H1 (cell line): ENCODE measurements at regions not wholly inside any gene's neighbourhood (a gene's known extent, or its start where the extent isn't known, plus 50 kb on each side); places are given as distances from the start of the nearest gene placed in this dataset.

Experiments
- CTCF ChIA-PET: fragments of 300-600 bp; sonication (Branson Sonifier 250); formaldehyde crosslinking; loops from one replicate; lab custom pipeline; 2021; ENCODE audit not compliant: partially characterized antibody; lab: Charles Lee
- POLR2A ChIA-PET: fragments of 300-600 bp; sonication (Branson Sonifier 250); formaldehyde crosslinking; loops from one replicate; lab custom pipeline; 2021; ENCODE audit warnings: inconsistent platforms; ENCODE audit not compliant: partially characterized antibody; lab: Charles Lee
- DNase-seq, 2 experiments: peaks; one replicate each; pipeline versions ENCODE4 v3.0.0 to v3.0.0-alpha.2; 2010 to 2022; ENCODE audit warnings: low spot score in 2 of 2, low read depth in 1 of 2, mixed read lengths in 1 of 2
- FAIRE-seq: peaks from 2 replicates; lab custom pipeline; 2011; peaks lifted over from hg19 to GRCh38; lab: Jason Lieb, UNC
- H2AFZ ChIP-seq: 2 replicates; pipeline ENCODE4 v1.8.1; 2012; ENCODE audit warnings: low read length, inconsistent platforms
- H2AK5ac ChIP-seq: 2 replicates; pipeline ENCODE4 v1.6.1; 2013; ENCODE audit warnings: low read depth, low read length
- H2BK120ac ChIP-seq: replicated peaks from 2 replicates; pipeline ENCODE3; 2013; ENCODE audit warnings: low read depth, low read length, inconsistent platforms
- H2BK12ac ChIP-seq: 2 replicates; pipeline ENCODE4 v1.6.1; 2013; ENCODE audit warnings: low read depth, low read length
- H2BK15ac ChIP-seq: 2 replicates; pipeline ENCODE4 v1.6.1; 2013; ENCODE audit warnings: low read length
- H2BK20ac ChIP-seq: 2 replicates; pipeline ENCODE4 v1.6.1; 2013; ENCODE audit warnings: low read length
- H2BK5ac ChIP-seq: 2 replicates; pipeline ENCODE4 v1.6.1; 2013; ENCODE audit warnings: low read depth, low read length
- H3K14ac ChIP-seq: 2 replicates; pipeline ENCODE4 v1.6.1; 2013; ENCODE audit warnings: inconsistent platforms; ENCODE audit not compliant: insufficient read length
- H3K18ac ChIP-seq: 2 replicates; pipeline ENCODE4 v1.6.1; 2013; ENCODE audit warnings: low read length; ENCODE audit errors: extremely low read depth
- H3K23ac ChIP-seq: 2 replicates; pipeline ENCODE4 v1.6.1; 2013; ENCODE audit warnings: inconsistent platforms; ENCODE audit not compliant: insufficient read length
- H3K23me2 ChIP-seq: 2 replicates; pipeline ENCODE4 v1.6.1; 2013; ENCODE audit warnings: low read depth, low read length
- H3K27ac ChIP-seq: 2 replicates; pipeline ENCODE4 v1.6.1; 2011; ENCODE audit warnings: low read depth, low read length, inconsistent platforms
- H3K27me3 ChIP-seq, 4 experiments: replicated peaks in 1 of 4; 1 replicate in 1 of 4; 2 replicates in 3 of 4; pipeline versions ENCODE4 v1.6.1 to v1.8.1; 2011 to 2013; ENCODE audit warnings: low read length in 3 of 4, mild to moderate bottlenecking in 3 of 4, inconsistent platforms in 2 of 4, mixed read lengths in 2 of 4, moderate library complexity in 1 of 4; ENCODE audit not compliant: control insufficient read depth in 3 of 4, insufficient read depth in 3 of 4; ENCODE audit errors: extremely low read depth in 1 of 4
- H3K36me3 ChIP-seq, 4 experiments: 2 replicates each; pipeline versions ENCODE4 v1.6.1 to v1.8.1; 2011 to 2013; ENCODE audit warnings: mild to moderate bottlenecking in 4 of 4, low read length in 3 of 4, moderate library complexity in 2 of 4, control low read depth in 1 of 4, inconsistent platforms in 1 of 4; ENCODE audit not compliant: insufficient read depth in 4 of 4, control insufficient read depth in 2 of 4
- H3K4ac ChIP-seq: replicated peaks from 2 replicates; pipeline ENCODE3; 2013; ENCODE audit warnings: low read length, low read depth, mixed read lengths, inconsistent platforms; ENCODE audit not compliant: insufficient read length
- H3K4me1 ChIP-seq, 4 experiments: replicated peaks in 1 of 4; 1 replicate in 1 of 4; 2 replicates in 3 of 4; pipeline versions ENCODE4 v1.6.1 to v1.8.1; 2011 to 2013; ENCODE audit warnings: low read length in 3 of 4, inconsistent platforms in 2 of 4, mixed read lengths in 1 of 4; ENCODE audit not compliant: insufficient read depth in 4 of 4, control insufficient read depth in 3 of 4
- H3K4me2 ChIP-seq, 2 experiments: 2 replicates each; pipeline versions ENCODE4 v1.6.1 to v1.8.1; 2011 to 2013; ENCODE audit warnings: low read depth in 2 of 2, low read length in 2 of 2, control low read depth in 1 of 2, inconsistent platforms in 1 of 2, mild to moderate bottlenecking in 1 of 2; ENCODE audit not compliant: insufficient read depth in 1 of 2
- H3K4me3 ChIP-seq, 4 experiments: fragments of 200-600, 300-600 bp in 1 of 4; sonication (generic), shearing (Covaris generic), sonication (Bioruptor Twin) in 1 of 4; 2 replicates each; pipeline versions ENCODE4 v1.5.1 to v1.8.1; 2011 to 2016; ENCODE audit warnings: low read length in 4 of 4, low read depth in 3 of 4, control low read depth in 2 of 4, inconsistent platforms in 2 of 4, mild to moderate bottlenecking in 2 of 4, mixed read lengths in 1 of 4, moderate library complexity in 1 of 4; ENCODE audit not compliant: insufficient read depth in 2 of 4; ENCODE audit errors: extremely low read depth in 1 of 4
- H3K56ac ChIP-seq: replicated peaks from 2 replicates; pipeline ENCODE3; 2013; ENCODE audit warnings: low read depth, mild to moderate bottlenecking, mixed read lengths, low read length, inconsistent platforms; ENCODE audit not compliant: insufficient read length
- H3K79me1 ChIP-seq: 2 replicates; pipeline ENCODE4 v1.6.1; 2013; ENCODE audit warnings: low read depth, low read length, control low read depth
- H3K79me2 ChIP-seq, 2 experiments: 2 replicates each; pipeline versions ENCODE4 v1.6.1 to v1.8.1; 2012 to 2013; ENCODE audit warnings: low read length in 2 of 2, mild to moderate bottlenecking in 2 of 2, inconsistent platforms in 1 of 2; ENCODE audit not compliant: insufficient read depth in 2 of 2, control insufficient read depth in 1 of 2
- H3K9ac ChIP-seq, 4 experiments: replicated peaks in 1 of 4; 1 replicate in 1 of 4; 2 replicates in 3 of 4; pipeline versions ENCODE4 v1.6.1 to v1.8.1; 2011 to 2013; ENCODE audit warnings: low read depth in 3 of 4, low read length in 3 of 4, control low read depth in 2 of 4, mild to moderate bottlenecking in 2 of 4, moderate library complexity in 2 of 4, inconsistent platforms in 1 of 4; ENCODE audit errors: extremely low read depth in 1 of 4
- H3K9me3 ChIP-seq, 2 experiments: 2 replicates each; pipeline versions ENCODE4 v1.6.1 to v1.8.1; 2012 to 2013; ENCODE audit warnings: mild to moderate bottlenecking in 2 of 2, moderate library complexity in 2 of 2, control low read depth in 1 of 2, inconsistent platforms in 1 of 2, low read depth in 1 of 2, low read length in 1 of 2, mixed read lengths in 1 of 2; ENCODE audit not compliant: insufficient read depth in 2 of 2
- H4K20me1 ChIP-seq, 2 experiments: replicated peaks in 1 of 2; 2 replicates each; pipeline versions ENCODE3 to v1.8.1; 2011 to 2013; ENCODE audit warnings: inconsistent platforms in 2 of 2, low read length in 2 of 2, mild to moderate bottlenecking in 1 of 2; ENCODE audit not compliant: insufficient read depth in 2 of 2, control insufficient read depth in 1 of 2
- H4K5ac ChIP-seq: 2 replicates; pipeline ENCODE4 v1.6.1; 2013; ENCODE audit warnings: low read length, low read depth, mixed read lengths, inconsistent platforms; ENCODE audit not compliant: insufficient read length
- H4K8ac ChIP-seq: 2 replicates; pipeline ENCODE4 v1.8.0; 2013; ENCODE audit warnings: mild to moderate bottlenecking, moderate library complexity, low read length, inconsistent platforms; ENCODE audit not compliant: insufficient read depth; ENCODE audit errors: extremely low read depth
- H4K91ac ChIP-seq: replicated peaks from 2 replicates; pipeline ENCODE3; 2013; ENCODE audit warnings: low read length, mixed read lengths, inconsistent platforms; ENCODE audit not compliant: insufficient read length
- CEBPB ChIP-seq: IDR thresholded peaks from 2 replicates; pipeline ENCODE4 v1.6.1; 2012; ENCODE audit warnings: low read depth, low read length
- RAD21 ChIP-seq, 2 experiments: IDR thresholded peaks in 1 of 2; conservative IDR thresholded peaks in 1 of 2; 2 replicates each; pipeline ENCODE4 v1.6.1; 2011; ENCODE audit warnings: low read depth in 2 of 2, low read length in 2 of 2, improper control_type of control experiment in 1 of 2, inconsistent platforms in 1 of 2, mild to moderate bottlenecking in 1 of 2, moderate library complexity in 1 of 2
- RFX5 ChIP-seq: IDR thresholded peaks from 2 replicates; pipeline ENCODE4 v1.6.1; 2011; ENCODE audit warnings: low read depth, low read length, improper control_type of control experiment, borderline replicate concordance
- WGBS, 2 experiments: shearing (Covaris generic) in 1 of 2; methylation state at CpG; one replicate each; pipeline versions ENCODE4 v1.1.6 to v1.1.7; 2013 to 2015; ENCODE audit warnings: low lambda C conversion rate in 2 of 2, mixed read lengths in 2 of 2, inconsistent platforms in 1 of 2, low coverage in 1 of 2, missing lambda C conversion rate in 1 of 2; ENCODE audit not compliant: insufficient replicate concordance in 2 of 2, insufficient coverage in 1 of 2, insufficient read length in 1 of 2; ENCODE audit errors: extremely low coverage in 1 of 2, missing lambda C conversion rate in 1 of 2; 5-methylcytosine and 5-hydroxymethylcytosine counted together

- CTCF ChIA-PET, result interaction anchor here (0.6 to 2.1 kb wide), 9 partner anchors 9 to 203 kb away, joined by 3 to 7 read pairs (median 4); no protein-coding TSS in a partner anchor
- Histone ChIP-seq H3K9ac (no peak overlapping the region), H3K23ac (no peak overlapping the region), H4K20me1 (no peaks in the 10 kb centered on the region), H3K36me3 (no peaks in the 10 kb centered on the region; a peak in 1 of 8 replicates), H2BK5ac (peak overlapping the region; percentile 15; the same call in 1 of the 2 replicates), H3K23me2 (no peaks in the 10 kb centered on the region; the same call in 1 of the 2 replicates), H3K9me3 (no peaks in the 10 kb centered on the region), H4K5ac (no peak overlapping the region), H3K56ac (no peak overlapping the region), H4K91ac (peak overlapping the region; percentile 50), H3K18ac (no peak overlapping the region), H2BK20ac (no peak overlapping the region), H2BK15ac (no peak overlapping the region), H3K27me3 (no peaks in the 10 kb centered on the region; a peak in 1 of 7 replicates), H2BK12ac (peak overlapping the region; percentile 6; the same call in 1 of the 2 replicates), H2AFZ (no peak overlapping the region), H3K79me1 (no peaks in the 10 kb centered on the region), H3K4me1 (peaks cover 0 to 11% (median 9%) of the 10 kb centered on the region in 4 experiments), H3K4me3 (no peak overlapping the region), H3K4ac (no peak overlapping the region), H3K4me2 (peak overlapping the region in 1 of 2 experiments; percentile 34; a peak in 1 of 4 replicates), H2AK5ac (no peak overlapping the region), H3K27ac (no peak overlapping the region), H3K14ac (no peak overlapping the region), H4K8ac (no peak overlapping the region), H3K79me2 (no peaks in the 10 kb centered on the region), H2BK120ac (no peak overlapping the region)
- no peak for FAIRE-seq
- no peak for TF ChIP-seq RFX5
- TF ChIP-seq CEBPB, result peak; percentile 41; the same call in 1 of the 2 replicates
- TF ChIP-seq RAD21 (IDR thresholded peaks at IDR 0.05 in 1 of 2, conservative IDR thresholded peaks at IDR 0.05 in 1 of 2; ENCODE audit: low read depth in 2 of 2, low read length in 2 of 2), result no peak
- 62% methylated on average over 5 of the region's 5 CpGs; no CpG with 5 or more reads in 1 of the 2 experiments for WGBS, 2 experiments
- POLR2A ChIA-PET, result no interaction called here
- DNase-seq, result no peak
Measured at GRCh38 chr13:40271931-40272775, 394.3 kb downstream of the FOXO1 start.
